ENCODE measurements at regions not wholly inside any gene's neighbourhood (a gene's known extent, or its start where the extent isn't known, plus 50 kb on each side); places are given as distances from the start of the nearest gene placed in this dataset.

DNA sequence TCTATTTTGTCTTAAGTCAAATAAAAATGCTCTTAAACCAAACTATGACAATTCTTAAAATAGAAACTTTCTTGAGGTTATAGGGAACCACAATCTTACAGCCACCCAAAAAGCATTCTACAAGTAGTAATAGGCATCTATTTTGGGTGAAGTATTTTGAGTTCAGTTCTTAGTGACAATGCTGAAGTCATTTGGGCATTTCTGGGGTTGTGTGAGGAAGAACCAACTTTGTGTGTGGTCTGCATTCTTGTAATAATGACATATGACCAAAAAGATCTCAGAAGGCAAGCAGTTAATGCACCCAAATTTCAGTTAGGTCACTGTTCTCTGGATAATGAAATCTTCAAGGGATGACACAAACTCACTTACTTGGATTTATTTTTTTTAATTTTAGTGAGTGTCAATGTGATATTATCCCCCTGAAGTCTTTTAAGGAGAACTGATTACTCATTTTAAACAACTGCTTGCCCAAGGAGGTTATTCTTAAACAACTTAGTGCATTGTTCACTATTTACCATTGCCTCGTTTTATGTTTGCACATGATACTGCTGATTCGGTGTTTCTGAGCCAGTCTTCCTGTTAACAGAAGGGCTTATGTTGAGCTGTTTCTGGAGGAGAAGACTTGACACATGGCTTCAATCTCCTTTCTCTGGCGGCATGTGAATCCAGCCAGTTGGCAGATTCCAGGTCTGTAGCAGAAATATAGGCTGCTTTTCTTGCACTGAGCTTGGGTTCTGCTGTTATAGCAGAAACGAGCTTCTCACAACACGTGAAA, 618.9 kb downstream of the BCKDHB start:
- no peak for DNase-seq (ENCODE audit: low spot score)

DNA sequence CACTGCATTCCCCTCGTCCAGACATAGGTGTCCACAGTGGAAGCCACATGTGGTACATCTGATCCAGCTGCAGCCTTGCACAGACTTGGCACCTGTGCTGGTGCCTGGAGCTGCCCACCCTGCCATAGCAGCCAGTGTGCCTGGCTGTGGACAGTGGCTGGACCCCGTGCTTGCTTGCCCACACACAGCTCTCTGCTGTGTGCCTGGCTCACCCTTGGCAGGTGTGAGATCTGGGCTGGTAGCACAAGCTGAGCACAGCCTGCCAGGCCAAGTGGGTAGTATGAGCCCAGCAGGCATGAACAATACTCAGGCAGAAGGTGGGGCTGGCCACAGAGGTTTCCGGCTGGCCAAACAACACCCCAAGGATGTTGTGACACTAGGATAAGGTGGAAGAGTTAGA, 614.4 kb downstream of the BCKDHB start:
- DNase-seq (ENCODE audit: low spot score) = no peak

DNA sequence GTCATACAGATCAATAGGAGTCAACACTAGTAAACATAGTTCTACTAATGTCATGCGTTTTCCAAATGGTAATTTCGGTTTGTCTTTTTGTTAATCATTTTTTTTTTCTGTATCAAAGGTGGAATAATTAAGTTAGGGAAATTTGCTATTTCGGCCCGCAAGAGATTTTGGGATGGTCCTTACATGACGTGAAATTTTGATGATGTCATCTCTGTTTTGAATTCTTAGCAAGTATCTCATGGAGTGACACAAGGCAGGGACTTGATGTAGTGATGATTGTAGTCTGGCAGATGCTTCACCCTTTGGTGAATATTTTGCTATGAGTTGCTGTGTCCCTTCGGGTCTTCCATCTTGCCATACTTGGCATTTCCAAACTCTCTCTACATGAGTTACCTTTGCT, 608.0 kb downstream of the BCKDHB start:
- no peak for DNase-seq (ENCODE audit: low spot score)

DNA sequence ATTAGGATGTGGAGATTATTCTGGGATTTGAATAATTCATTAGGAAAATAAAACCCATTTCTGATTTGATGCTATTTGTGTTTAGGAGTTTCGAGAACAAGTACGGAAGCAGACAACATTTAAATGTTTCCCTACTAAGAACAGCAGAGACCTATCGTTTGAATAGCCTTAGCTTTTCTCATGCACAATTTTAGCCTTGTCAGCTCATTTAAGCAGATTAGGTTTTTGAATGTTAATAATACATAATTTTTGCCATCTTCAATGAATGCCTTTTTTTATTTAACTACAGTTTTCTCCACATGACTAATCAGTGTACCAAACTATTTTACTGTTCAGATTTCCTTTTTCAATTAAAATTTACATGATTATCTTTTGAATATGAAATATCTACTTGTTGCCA, 592.0 kb downstream of the BCKDHB start:
- no peak for DNase-seq (ENCODE audit: low spot score)

DNA sequence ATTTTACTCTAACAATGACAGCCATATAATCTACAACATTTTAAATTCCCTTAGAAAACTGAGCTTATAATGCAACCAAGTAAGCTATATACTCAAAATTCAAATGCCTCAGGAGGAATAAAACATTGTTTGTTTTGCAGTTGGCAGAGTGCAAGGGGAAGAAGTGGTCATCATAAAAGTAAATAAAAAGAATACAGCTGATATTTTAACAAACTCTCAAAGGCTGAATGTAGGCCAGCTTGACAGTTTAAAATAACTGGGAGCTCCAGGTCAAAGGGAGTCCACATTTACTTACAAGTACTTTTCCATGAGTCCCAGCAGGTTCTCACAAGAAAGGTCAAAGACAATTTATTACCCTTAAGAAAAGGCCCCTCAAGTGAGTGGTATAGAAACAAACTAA, 589.8 kb downstream of the BCKDHB start:
- no peak for DNase-seq (ENCODE audit: low spot score)

DNA sequence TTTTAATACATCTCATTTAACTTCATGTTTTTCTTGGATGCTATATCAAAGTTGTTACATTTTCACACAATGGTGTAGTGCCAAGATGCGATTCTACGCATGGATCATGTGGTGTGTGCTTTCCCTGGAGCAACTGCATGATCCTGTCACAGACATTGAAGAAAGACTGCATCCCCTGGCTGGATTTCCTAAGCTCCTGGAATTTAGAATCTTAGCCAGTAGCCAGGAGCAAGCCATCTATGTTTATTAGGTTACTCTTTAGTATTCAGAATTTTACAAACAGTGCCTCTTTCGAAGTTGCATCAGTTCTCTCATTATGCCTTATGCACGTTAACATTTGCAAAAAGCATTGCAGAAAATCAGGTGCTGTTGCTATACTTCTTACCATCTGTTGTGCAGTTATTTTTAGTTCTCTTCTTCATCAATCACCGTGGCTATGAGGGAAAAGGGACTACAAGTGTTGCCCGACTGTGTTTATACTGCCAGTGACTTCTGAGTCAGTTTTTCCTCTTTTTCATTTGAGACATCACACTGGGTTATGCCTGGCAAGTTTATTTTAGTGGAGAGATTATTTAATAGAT, 584.2 kb downstream of the BCKDHB start:
- DNase-seq (ENCODE audit: low spot score) = no peak

DNA sequence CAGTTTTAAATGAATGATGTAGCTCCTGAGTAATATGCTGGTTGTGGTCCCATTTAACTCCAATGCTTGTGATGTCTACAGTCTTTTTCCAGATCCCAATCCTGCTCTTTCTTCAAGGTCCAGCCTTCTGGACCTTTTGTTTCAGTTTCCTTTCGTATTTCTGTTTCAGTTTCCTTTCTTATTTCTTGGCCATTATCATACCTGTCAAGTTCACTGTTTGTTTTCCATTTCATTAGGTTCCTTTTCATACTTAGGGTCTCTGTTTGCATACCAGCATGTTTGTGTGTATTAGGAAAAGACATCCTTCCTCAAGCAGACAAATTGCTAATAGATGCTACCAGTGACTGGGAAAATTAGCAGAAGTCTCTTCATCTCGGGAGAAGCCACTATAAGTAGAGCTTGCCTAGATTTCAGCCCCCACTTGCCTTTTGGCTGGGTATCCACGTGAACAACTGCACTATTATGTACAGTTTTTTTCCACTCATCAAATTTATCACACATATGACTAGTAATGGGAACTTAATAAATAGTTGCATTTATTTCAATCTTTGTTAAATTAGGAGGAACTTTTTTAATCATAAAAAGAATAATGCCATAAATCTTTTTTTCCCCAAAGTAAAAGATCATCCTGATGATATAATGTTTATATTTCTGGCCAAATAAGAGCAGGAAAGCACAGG, 583.4 kb downstream of the BCKDHB start:
- DNase-seq (ENCODE audit: low spot score) = no peak

DNA sequence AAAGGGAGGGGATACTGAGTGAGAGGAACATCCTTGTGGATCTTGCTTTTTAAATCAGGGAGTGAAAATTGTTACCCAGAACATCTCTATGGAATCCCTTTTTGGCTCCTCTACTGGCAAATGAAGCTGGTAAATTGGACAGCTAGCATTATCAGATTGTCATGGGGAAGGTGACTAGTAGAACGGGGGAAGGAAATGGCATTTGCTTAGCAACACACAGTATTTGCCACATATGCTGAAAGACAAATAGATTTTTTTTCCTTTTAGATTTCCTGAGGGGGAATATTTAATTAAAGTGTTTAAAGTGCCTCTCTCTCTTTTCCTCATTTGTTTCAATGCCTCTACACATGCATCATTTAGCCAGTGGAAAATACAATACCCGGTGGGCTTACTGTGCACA, 573.5 kb downstream of the BCKDHB start:
- DNase-seq (ENCODE audit: low spot score) = no peak

DNA sequence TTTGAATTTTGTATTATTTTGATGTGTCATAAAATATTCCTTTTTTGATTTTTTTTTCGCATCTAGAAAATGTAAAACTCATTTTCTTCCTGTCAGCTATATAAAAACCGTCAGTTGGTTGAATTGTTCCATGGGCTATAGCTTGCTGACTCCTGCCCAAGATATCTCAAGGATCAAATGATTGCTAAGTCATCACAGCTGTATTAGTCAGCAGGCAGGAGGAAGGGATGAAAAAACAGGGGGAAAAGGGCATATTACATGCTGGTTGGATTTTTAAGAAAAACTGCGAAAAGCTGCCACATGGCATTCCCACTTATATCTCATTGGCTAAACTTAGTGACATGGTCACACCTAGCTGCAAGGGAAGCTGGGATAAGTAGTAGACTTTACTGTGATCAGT, 569.9 kb downstream of the BCKDHB start:
- no peak for DNase-seq (ENCODE audit: low spot score)

DNA sequence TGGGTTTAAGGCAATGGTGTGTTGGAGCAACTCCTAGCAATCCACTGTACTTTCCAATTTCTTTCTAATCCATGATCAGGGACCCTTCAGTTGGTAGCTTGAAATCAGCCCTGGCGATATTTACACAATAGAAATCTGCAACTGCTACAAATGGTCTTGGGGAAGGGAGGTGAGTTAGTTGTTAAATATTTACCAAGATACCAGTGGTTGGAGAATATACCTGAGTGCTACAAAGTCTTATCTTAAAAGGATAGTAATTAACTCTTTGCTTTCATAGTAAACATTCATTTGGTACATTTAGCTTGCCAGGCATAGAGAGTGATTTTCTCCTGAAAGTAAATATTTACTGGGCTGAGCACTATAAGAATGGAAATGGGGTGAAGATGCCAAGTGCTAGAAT, 568.2 kb downstream of the BCKDHB start:
- peak; percentile 6 for DNase-seq (ENCODE audit: low spot score)

DNA sequence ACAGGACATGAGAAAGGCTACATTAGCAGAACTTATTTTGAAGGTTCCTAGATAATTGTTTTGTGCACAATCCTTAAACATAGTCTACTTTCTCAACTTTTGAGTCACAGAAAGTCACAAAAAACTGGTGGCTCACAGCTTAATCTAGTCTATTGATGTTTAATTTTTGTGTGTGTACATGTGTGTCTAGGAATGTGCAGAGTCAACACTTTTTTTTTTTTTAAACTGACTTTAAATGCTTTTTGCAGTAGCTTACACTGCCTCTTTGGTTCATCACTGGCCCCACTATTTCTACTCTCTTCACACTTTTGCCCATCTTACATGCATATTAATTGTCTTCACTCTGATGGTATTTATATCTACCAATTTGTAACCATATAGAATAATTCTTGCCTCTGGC, 566.9 kb downstream of the BCKDHB start:
- DNase-seq (ENCODE audit: low spot score) = no peak

DNA sequence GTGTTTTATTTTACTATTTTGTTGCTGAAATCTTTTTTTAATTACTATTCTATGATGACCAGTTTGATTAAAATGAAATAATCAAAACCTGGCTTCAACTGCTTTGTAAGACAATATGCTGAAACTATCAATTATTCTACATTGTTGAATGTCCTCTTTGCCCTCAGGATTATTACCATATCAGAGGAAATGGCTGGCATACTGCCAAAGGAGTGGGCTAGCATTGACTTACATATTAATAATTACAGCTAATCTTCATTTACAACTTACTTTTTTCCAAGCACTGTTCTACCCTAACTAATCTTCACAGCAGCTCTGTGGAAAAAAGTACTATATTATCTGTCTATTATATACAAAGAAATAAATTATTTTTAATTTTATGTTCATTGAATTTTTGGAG, 560.5 kb downstream of the BCKDHB start:
- no peak for DNase-seq (ENCODE audit: low spot score)

DNA sequence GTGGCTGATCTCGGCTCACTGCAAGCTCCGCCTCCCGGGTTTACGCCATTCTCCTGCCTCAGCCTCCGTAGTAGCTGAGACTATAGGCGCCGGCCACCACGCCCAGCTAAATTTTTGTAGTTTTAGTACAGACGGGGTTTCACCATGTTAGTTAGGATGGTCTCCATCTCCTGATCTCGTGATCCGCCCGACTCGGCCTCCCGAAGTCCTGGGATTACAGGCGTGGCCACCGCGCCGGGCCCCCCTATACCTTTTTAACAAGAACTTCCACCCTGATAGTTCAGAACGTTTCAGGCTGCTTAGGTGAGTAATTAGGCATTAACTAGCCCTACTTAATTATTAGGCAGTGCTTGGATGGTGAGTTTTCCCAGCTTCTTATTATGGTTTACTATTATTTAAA, 552.5 kb downstream of the BCKDHB start:
- DNase-seq (ENCODE audit: low spot score) = no peak

DNA sequence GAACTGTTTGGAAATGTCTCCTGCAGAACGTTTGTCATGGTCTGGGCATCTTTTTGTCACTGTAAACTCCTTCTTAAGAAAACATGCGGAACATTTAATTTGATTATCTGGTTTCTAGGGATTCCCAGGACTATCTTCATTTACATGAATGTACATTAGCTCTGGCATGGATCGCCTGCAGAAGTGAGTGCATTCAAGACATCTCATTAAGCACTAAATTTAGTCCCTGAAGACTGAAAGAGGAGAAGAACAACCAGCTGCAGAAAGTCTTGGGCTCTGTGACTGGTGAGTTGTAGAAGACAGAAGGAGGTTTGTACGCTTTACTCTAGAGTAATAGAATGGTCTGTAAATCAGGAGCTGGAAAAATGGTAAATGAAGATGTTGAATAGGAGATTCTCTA, 540.7 kb downstream of the BCKDHB start:
- DNase-seq (ENCODE audit: low spot score) = no peak

DNA sequence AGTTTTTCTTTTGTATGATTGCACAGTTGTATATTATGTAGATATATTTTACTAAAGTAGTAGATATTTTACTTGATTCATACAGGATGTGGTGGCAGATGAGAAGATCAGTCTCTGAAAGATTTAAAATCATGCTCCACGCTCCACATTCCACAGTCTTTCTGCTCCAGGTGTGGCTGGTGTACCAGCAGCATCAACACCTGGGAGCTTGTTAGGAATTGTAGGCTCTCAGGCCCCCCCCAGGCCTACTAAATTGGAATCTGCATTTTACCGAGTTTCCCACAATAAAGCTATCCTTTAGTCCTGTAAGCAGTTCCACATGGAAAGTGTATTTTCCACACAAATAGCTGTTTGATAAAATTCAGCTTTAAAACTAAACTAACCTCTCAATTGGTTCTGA, 537.4 kb downstream of the BCKDHB start:
- DNase-seq (ENCODE audit: low spot score) = no peak

DNA sequence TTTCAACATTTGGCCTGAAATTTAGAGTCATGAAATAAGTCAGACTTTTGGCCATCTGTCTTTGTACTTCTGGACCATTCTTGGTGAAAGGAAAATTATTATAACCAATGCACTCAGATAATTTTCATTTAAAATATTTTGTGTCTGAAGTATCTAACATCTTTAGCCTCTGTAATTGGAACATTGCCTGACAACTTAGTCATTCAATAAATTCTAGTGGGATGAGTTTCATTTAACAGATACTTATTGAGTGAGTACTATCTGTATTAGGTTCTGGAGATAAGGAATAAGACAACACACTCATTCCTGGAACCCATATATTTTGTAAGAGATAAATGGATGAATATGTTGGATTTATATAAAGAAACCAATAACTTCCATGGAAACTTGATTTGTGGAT, 536.0 kb downstream of the BCKDHB start:
- no peak for DNase-seq (ENCODE audit: low spot score)

DNA sequence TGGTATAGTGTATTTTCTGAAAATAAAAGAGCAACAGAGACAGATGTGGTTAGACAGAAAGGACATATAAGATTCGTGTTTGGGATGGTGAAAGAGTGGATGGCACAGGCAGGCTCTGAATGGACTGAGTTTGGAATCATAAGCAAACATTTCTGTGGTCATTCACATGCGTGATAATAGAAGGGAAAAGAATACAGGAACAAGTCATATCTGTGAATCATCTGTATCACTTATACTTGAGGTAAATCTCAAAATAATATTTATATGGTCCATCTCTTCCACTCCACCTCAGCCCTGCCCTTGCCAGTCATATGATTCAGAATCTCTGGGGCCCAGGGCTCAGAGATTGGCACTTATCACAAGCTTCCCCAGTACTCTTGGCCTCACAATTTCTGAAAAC, 535.1 kb downstream of the BCKDHB start:
- DNase-seq (ENCODE audit: low spot score) = no peak

DNA sequence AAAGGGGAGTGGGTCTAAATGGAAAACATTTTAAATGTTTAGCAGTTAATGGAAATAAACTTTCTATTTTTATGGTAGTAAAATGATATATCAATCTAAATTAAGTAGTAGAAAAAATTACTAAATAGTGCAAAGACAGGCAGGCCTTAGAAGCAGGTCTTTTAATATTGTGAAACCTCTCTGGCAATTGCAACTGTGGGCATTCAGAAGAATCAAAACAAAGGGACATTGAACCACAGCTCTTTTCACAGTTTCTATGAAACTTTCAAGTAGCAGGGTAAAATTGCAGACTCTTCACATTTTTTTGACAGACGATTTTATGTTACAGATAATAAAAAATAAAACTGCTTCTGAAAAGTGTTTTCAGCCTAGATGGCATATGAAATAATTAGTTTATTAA, 533.7 kb downstream of the BCKDHB start:
- DNase-seq (ENCODE audit: low spot score) = no peak

DNA sequence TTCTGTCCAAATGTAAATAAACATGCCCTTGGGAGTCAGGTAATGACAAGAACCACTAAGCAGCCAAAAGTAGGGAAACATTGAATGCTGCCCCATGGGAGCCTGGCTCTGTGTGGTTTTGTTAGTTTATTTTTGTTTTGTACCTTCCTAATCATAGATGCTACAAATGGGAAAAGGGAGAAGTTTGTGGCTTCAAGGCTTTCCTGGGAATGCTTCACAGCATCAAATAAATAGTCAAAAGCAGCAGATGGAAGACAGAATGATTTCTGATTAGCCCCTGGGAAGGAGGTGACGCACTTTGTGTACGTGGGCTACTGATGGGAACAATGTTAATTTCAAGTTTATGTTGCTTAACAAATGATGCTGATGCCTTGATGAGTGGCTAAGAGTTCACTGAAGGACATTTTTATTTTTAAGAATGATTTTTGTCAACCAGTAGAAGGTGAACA, 532.7 kb downstream of the BCKDHB start:
- DNase-seq (ENCODE audit: low spot score) = no peak

DNA sequence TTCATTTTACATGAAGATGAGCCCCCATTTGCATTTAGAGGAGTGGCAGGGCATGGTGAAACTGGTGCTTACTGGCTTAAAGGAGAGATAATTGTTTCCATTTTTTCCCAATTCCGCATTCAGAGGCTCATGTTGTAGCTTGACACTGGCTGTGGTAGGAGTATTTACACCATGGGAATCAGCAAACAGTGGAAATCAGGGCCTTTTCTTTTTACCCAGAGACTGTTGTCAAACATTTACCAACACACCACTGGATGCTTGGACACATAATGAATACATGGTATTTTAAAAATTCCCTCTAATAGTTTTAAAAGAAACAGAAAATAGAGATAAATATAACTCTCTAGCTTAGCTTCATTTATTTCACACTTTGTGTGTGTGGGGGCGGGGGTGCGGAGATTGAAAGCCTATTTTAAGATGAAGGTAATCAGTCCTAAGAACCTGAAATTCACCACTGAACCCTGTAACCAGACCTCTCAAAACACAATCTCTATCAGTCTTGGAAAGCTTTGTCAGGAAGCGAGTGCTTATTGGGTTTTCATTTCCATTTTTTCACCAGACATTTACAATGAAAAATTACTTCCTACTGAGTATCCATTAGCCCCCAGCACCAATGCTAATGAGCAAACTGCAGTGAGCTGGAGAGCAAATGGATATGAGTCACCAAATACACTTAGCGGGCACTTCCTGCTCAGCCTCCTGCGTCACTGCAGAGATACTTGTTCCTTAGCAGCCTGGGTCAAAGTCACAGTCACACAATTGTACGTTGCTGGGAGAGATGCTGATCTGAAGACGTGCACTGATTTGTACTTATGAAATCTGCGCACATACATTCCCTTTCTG, 532.0 kb downstream of the BCKDHB start:
- peak; percentile 4 for DNase-seq (ENCODE audit: low spot score)

DNA sequence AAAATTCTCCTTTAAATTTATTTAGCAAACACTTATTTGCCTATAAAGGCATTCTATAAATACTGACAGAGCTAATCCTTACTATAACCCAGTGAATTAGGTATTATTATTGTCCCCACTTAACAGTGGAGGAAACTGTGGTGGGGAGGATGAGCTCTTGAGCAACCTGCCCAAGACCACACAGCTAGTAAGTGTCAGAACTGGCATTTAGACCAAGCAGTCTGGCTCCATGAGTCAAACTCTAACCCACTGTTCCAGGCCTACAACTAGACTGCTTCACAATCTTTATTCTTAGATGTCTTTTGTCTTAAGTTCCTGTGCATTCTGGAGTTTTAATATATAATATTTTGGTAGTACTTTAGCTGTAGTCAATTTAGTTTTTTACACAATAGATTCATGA, 530.8 kb downstream of the BCKDHB start:
- DNase-seq (ENCODE audit: low spot score) = no peak

DNA sequence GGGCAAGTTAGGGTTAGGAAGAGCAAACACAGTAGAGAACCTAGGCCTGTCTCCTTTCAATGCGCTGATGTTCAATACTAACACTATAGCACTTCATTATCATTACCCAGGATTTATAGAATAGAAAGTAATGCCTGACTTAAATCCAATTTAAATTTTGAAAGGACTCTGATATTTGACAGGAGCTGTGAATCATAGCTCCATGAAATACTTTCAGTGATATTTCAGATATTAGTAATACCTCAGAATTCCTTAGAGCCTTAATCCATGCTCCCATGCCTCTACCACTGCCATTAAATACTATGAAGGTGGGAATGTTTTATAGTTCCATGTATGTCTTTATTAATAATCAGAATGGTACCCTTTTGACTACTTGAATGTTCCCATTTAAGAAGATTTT, 530.2 kb downstream of the BCKDHB start:
- DNase-seq (ENCODE audit: low spot score) = no peak

DNA sequence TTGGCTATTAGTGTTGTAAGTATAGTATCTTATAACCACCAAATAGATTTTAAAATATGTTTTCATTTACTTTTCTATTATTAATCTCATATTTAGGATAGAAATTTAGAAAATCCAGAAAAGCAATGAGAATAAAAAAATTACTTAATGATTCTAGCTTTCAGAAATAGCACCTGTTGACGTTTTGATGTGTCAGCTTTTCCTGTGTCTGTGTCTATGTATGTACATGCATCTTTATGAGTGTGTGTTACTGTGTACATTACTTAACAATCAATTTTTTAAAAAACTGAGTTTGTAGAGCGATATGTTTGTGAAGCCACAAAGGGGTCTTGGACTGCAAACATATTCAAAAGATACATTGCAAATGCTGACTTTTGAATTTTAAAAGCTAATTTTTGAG, 526.9 kb downstream of the BCKDHB start:
- DNase-seq (ENCODE audit: low spot score) = no peak

Measured in HuH-7.5 (cell line).